ENCODE measurements at regions not wholly inside any gene's neighbourhood (a gene's known extent, or its start where the extent isn't known, plus 50 kb on each side); places are given as distances from the start of the nearest gene placed in this dataset.

GRCh38 chr13:109318945-109319590, 467.3 kb downstream of the IRS2 start:
- Histone ChIP-seq H3K4me3 (no peak overlapping the region), H3K9ac (ENCODE audit: control insufficient read depth, insufficient read depth, low read length) (no peak overlapping the region), H3K4me1 (ENCODE audit: control insufficient read depth, insufficient read depth, low read length) (no peaks in the 10 kb centered on the region), H3K79me2 (ENCODE audit: control insufficient read depth, insufficient read depth, low read length) (no peaks in the 10 kb centered on the region), H3K27me3 (replicated peaks in 1 of 2; ENCODE audit: control insufficient read depth in 2 of 2, insufficient read depth in 2 of 2, low read length in 1 of 2) (no peaks in the 10 kb centered on the region), H3K36me3 (ENCODE audit: control insufficient read depth in 2 of 2, insufficient read depth in 2 of 2, low read length in 1 of 2) (no peaks in the 10 kb centered on the region), H3K4me2 (ENCODE audit: control insufficient read depth, insufficient read depth) (no peak overlapping the region), H4K20me1 (ENCODE audit: control insufficient read depth, insufficient read depth) (no peaks in the 10 kb centered on the region), H2AFZ (ENCODE audit: control insufficient read depth, low read depth, low read length) (no peak overlapping the region), H3K27ac (ENCODE audit: control insufficient read depth, insufficient read depth) (no peak overlapping the region), H3K9me3 (replicated peaks; ENCODE audit: control insufficient read depth, insufficient read depth, low read length) (no peaks in the 10 kb centered on the region; the same call in 2 of the 3 replicates)
- ChIA-PET CTCF (no interaction called here), SMC1A (ENCODE audit: uncharacterized antibody, unreplicated experiment) (interaction anchor here (1.1 kb wide), 1 partner anchor 9 kb away, joined by 3 read pairs; no protein-coding TSS in a partner anchor), POLR2A (no interaction called here), RAD21 (ENCODE audit: unreplicated experiment) (no interaction called here)
- in situ Hi-C loops (cut with MboI), result no loop called here
- no peak for FAIRE-seq
- DNase-seq (ENCODE audit: low read depth, low spot score), result no peak
- ATAC-seq, result no peak
- 53% methylated on average over 19 of the region's 23 CpGs for WGBS (ENCODE audit: insufficient coverage, insufficient replicate concordance, low lambda C conversion rate, missing lambda C conversion rate)
- TF ChIP-seq POU2F2 (IDR thresholded peaks at IDR 0.05; ENCODE audit: borderline replicate concordance, low read depth, low read length), result no peak
- TF ChIP-seq, protein P1, sequence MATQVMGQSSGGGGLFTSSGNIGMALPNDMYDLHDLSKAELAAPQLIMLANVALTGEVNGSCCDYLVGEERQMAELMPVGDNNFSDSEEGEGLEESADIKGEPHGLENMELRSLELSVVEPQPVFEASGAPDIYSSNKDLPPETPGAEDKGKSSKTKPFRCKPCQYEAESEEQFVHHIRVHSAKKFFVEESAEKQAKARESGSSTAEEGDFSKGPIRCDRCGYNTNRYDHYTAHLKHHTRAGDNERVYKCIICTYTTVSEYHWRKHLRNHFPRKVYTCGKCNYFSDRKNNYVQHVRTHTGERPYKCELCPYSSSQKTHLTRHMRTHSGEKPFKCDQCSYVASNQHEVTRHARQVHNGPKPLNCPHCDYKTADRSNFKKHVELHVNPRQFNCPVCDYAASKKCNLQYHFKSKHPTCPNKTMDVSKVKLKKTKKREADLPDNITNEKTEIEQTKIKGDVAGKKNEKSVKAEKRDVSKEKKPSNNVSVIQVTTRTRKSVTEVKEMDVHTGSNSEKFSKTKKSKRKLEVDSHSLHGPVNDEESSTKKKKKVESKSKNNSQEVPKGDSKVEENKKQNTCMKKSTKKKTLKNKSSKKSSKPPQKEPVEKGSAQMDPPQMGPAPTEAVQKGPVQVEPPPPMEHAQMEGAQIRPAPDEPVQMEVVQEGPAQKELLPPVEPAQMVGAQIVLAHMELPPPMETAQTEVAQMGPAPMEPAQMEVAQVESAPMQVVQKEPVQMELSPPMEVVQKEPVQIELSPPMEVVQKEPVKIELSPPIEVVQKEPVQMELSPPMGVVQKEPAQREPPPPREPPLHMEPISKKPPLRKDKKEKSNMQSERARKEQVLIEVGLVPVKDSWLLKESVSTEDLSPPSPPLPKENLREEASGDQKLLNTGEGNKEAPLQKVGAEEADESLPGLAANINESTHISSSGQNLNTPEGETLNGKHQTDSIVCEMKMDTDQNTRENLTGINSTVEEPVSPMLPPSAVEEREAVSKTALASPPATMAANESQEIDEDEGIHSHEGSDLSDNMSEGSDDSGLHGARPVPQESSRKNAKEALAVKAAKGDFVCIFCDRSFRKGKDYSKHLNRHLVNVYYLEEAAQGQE (IDR thresholded peaks at IDR 0.05; ENCODE audit: low read depth, low read length), result no peak
- TF ChIP-seq ZNF622 (IDR thresholded peaks at IDR 0.05), result no peak
- TF ChIP-seq EGR1 (IDR thresholded peaks at IDR 0.05; ENCODE audit: borderline replicate concordance in 1 of 2, low read depth in 2 of 2, low read length in 2 of 2), result no peak
- no peak for TF ChIP-seq ZNF217 (IDR thresholded peaks at IDR 0.05)
- no peak for TF ChIP-seq JUNB (IDR thresholded peaks at IDR 0.05)
- TF ChIP-seq RAD21 (IDR thresholded peaks at IDR 0.05; ENCODE audit: insufficient read depth, low read depth, low read length), result no peak
- TF ChIP-seq PML (IDR thresholded peaks at IDR 0.05; ENCODE audit: low read length), result no peak
- TF ChIP-seq SREBF1 (IDR thresholded peaks at IDR 0.05; ENCODE audit: low read length), result no peak
- TF ChIP-seq FOXK2 (IDR thresholded peaks at IDR 0.05), result no peak
- TF ChIP-seq KAT2A (conservative IDR thresholded peaks at IDR 0.05; ENCODE audit: control insufficient read depth, low read depth, low read length), result no peak
- TF ChIP-seq POLR2A (IDR thresholded peaks at IDR 0.05; ENCODE audit: low read depth, low read length), result no peak
- no peak for TF ChIP-seq TCF3 (IDR thresholded peaks at IDR 0.05; ENCODE audit: borderline replicate concordance, insufficient read depth, low read depth, low read length)
- no peak for TF ChIP-seq GATAD2B (conservative IDR thresholded peaks at IDR 0.05; ENCODE audit: low read depth)
- TF ChIP-seq, protein P2, sequence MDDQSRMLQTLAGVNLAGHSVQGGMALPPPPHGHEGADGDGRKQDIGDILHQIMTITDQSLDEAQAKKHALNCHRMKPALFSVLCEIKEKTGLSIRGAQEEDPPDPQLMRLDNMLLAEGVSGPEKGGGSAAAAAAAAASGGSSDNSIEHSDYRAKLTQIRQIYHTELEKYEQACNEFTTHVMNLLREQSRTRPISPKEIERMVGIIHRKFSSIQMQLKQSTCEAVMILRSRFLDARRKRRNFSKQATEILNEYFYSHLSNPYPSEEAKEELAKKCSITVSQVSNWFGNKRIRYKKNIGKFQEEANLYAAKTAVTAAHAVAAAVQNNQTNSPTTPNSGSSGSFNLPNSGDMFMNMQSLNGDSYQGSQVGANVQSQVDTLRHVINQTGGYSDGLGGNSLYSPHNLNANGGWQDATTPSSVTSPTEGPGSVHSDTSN (IDR thresholded peaks at IDR 0.05; ENCODE audit: insufficient replicate concordance, low read depth, low read length), result no peak
- TF ChIP-seq GABPA (IDR thresholded peaks at IDR 0.05; ENCODE audit: low read depth), result no peak
- no peak for TF ChIP-seq PKNOX1 (IDR thresholded peaks at IDR 0.05)
- TF ChIP-seq NFYB (IDR thresholded peaks at IDR 0.05; ENCODE audit: insufficient read depth, low read depth, low read length), result no peak
- no peak for TF ChIP-seq BRCA1 (IDR thresholded peaks at IDR 0.05; ENCODE audit: low read depth, low read length)
- BruUV-seq (replicated peaks), result no TSS peak
- intact Hi-C loops (cut with micrococcal nuclease; ENCODE audit: unreplicated experiment), result no loop called here

Data from GM12878 (cell line).